ENCODE measurements at regions not wholly inside any gene's neighbourhood (a gene's known extent, or its start where the extent isn't known, plus 50 kb on each side); places are given as distances from the start of the nearest gene placed in this dataset.

DNA sequence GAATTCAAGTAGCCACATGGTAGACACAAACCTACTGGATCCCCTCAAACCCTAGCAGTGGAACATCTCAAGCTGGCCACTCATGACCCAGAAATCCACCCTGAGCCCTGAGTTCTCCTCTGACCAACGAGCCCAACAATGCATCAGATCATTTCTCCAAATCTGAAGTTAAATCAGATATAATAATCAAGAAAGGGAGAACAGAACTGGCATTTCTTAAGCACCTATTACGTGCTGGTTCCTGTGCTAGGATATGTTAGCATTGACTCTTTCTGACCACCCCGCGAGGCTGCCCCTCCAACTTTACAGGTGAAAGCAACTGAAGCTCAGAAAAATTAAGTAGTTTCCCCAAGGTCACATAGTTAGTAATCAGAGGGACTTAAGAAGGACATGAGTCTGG lies 51.5 kb upstream of the CCDC174 start:
- TF ChIP-seq CREB1 (IDR thresholded peaks at IDR 0.05; ENCODE audit: low read depth) (no peak), EP300 (IDR thresholded peaks at IDR 0.05; ENCODE audit: borderline replicate concordance) (no peak), NFIC (IDR thresholded peaks at IDR 0.05) (no peak), CEBPB (IDR thresholded peaks at IDR 0.05) (no peak), YY1 (IDR thresholded peaks at IDR 0.05; ENCODE audit: low read depth) (no peak), TAF1 (IDR thresholded peaks at IDR 0.05; ENCODE audit: low read depth) (no peak), EGR1 (IDR thresholded peaks at IDR 0.05) (no peak)
- TF ChIP-seq, protein P1, sequence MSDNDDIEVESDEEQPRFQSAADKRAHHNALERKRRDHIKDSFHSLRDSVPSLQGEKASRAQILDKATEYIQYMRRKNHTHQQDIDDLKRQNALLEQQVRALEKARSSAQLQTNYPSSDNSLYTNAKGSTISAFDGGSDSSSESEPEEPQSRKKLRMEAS (IDR thresholded peaks at IDR 0.05): no peak

All from Ishikawa (cell line).